HG02759 (cell line): ENCODE measurements at regions not wholly inside any gene's neighbourhood (a gene's known extent, or its start where the extent isn't known, plus 50 kb on each side); places are given as distances from the start of the nearest gene placed in this dataset.

ENCODE experiments used
- ATAC-seq: cut with Tn5 transposase; IDR thresholded peaks from one replicate; pipeline ENCODE4 v1.9.1; 2021; ENCODE audit warnings: mild to moderate bottlenecking, moderate library complexity; ENCODE audit not compliant: unreplicated experiment

GRCh38 chr5:107218457-107219193 is 452.1 kb downstream of the EFNA5 start:
- no peak for ATAC-seq

- no peak for ATAC-seq
These were observed 453.0 kb downstream of the EFNA5 start for GRCh38 chr5:107217721-107218130.

- ATAC-seq: no peak
These were observed 454.1 kb downstream of the EFNA5 start for GRCh38 chr5:107216587-107216986.

GRCh38 chr5:107215611-107216010 is 455.1 kb downstream of the EFNA5 start:
- no peak for ATAC-seq

GRCh38 chr5:107213025-107213424 is 457.7 kb downstream of the EFNA5 start:
- no peak for ATAC-seq

GRCh38 chr5:107211630-107212029 is 459.1 kb downstream of the EFNA5 start:
- no peak for ATAC-seq

GRCh38 chr5:107208867-107209266 is 461.9 kb downstream of the EFNA5 start:
- ATAC-seq: no peak

GRCh38 chr5:107204413-107204812 is 466.3 kb downstream of the EFNA5 start:
- no peak for ATAC-seq

- ATAC-seq: no peak
These were observed 467.5 kb downstream of the EFNA5 start for GRCh38 chr5:107203243-107203642.

- ATAC-seq: no peak
These were observed 471.0 kb downstream of the EFNA5 start for GRCh38 chr5:107199756-107200155.

GRCh38 chr5:107196500-107197059 is 474.2 kb downstream of the EFNA5 start:
- ATAC-seq: no peak

- ATAC-seq: no peak
These were observed 474.8 kb downstream of the EFNA5 start for GRCh38 chr5:107195890-107196395.

GRCh38 chr5:107184871-107185270 is 485.9 kb downstream of the EFNA5 start:
- ATAC-seq: no peak

- ATAC-seq: no peak
These were observed 486.7 kb downstream of the EFNA5 start for GRCh38 chr5:107184066-107184465.

- ATAC-seq: no peak
These were observed 500.1 kb downstream of the EFNA5 start for GRCh38 chr5:107170620-107171019.

GRCh38 chr5:107169867-107170266 is 500.9 kb downstream of the EFNA5 start:
- no peak for ATAC-seq

- ATAC-seq: no peak
These were observed 501.6 kb downstream of the EFNA5 start for GRCh38 chr5:107168848-107169752.

GRCh38 chr5:107168086-107168485 is 502.7 kb downstream of the EFNA5 start:
- no peak for ATAC-seq

GRCh38 chr5:107165296-107165695 is 505.4 kb downstream of the EFNA5 start:
- no peak for ATAC-seq

GRCh38 chr5:107157809-107158208 is 512.9 kb downstream of the EFNA5 start:
- no peak for ATAC-seq

- ATAC-seq: no peak
These were observed 515.0 kb downstream of the EFNA5 start for GRCh38 chr5:107155707-107156106.
